Ectodermal cell (in vitro differentiated cells): ENCODE measurements at regions not wholly inside any gene's neighbourhood (a gene's known extent, or its start where the extent isn't known, plus 50 kb on each side); places are given as distances from the start of the nearest gene placed in this dataset.
"Not testable (repeated sequence)": the region's sequence is repeated elsewhere in the genome, so short reads cannot be mapped to it uniquely, and the experiment has no call there.

Experiments
- H3K27ac ChIP-seq: 2 replicates; pipeline ENCODE4 v1.7.0; 2013; ENCODE audit warnings: mild to moderate bottlenecking, low read depth, low read length; ENCODE audit not compliant: insufficient read depth, poor library complexity, severe bottlenecking
- H3K27me3 ChIP-seq: 2 replicates; pipeline ENCODE4 v1.7.0; 2013; ENCODE audit warnings: mild to moderate bottlenecking, low read length; ENCODE audit not compliant: insufficient read depth, control insufficient read depth, poor library complexity, severe bottlenecking
- H3K36me3 ChIP-seq: one replicate; pipeline ENCODE4 v1.7.0; 2013; ENCODE audit warnings: low read length; ENCODE audit not compliant: control insufficient read depth, insufficient read depth
- H3K4me1 ChIP-seq: one replicate; pipeline ENCODE4 v1.7.0; 2013; ENCODE audit warnings: low read length; ENCODE audit not compliant: control insufficient read depth, insufficient read depth
- H3K4me3 ChIP-seq: 2 replicates; pipeline ENCODE4 v1.7.0; 2013; ENCODE audit warnings: low read depth, low read length, control low read depth; ENCODE audit not compliant: insufficient read depth
- H3K9me3 ChIP-seq: 2 replicates; pipeline ENCODE4 v1.7.0; 2013; ENCODE audit warnings: mild to moderate bottlenecking, low read length, moderate library complexity; ENCODE audit not compliant: control insufficient read depth
- WGBS, 2 experiments: methylation state at CpG; one replicate each; pipeline ENCODE4 v1.1.7; 2013; ENCODE audit warnings: missing lambda C conversion rate in 2 of 2; 5-methylcytosine and 5-hydroxymethylcytosine counted together

- WGBS, 2 experiments = 78 to 91% methylated on average over 3 to 4 of the region's 4 CpGs
- Histone ChIP-seq H3K36me3 (no peaks in the 10 kb centered on the region), H3K4me1 (no peaks in the 10 kb centered on the region), H3K27me3 (no peaks in the 10 kb centered on the region), H3K4me3 (no peak overlapping the region), H3K27ac (no peak overlapping the region), H3K9me3 (no peaks in the 10 kb centered on the region)
Measured at GRCh38 chr2:11949732-11950523, 203.5 kb downstream of the LPIN1 start.

- H3K27me3 ChIP-seq = no peaks in the 10 kb centered on the region
- no peaks in the 10 kb centered on the region for H3K4me1 ChIP-seq
- H3K9me3 ChIP-seq = no peaks in the 10 kb centered on the region
- H3K36me3 ChIP-seq = no peaks in the 10 kb centered on the region
- no peak overlapping the region for H3K4me3 ChIP-seq
- 80 to 96% methylated on average over 1 to 2 of the region's 2 CpGs for WGBS, 2 experiments
- H3K27ac ChIP-seq = no peak overlapping the region
Measured at GRCh38 chr2:11950896-11951295, 204.5 kb downstream of the LPIN1 start.

GRCh38 chr2:11951492-11951891 is 205.1 kb downstream of the LPIN1 start:
- H3K27ac ChIP-seq, H3K27me3 ChIP-seq, H3K4me3 ChIP-seq, H3K9me3 ChIP-seq, H3K4me1 ChIP-seq, H3K36me3 ChIP-seq: not testable (repeated sequence)
- 79 to 82% methylated on average over 5 to 6 of the region's 6 CpGs for WGBS, 2 experiments

GRCh38 chr2:11953258-11953657 is 206.8 kb downstream of the LPIN1 start:
- WGBS, 2 experiments = 93 to 97% methylated on average over 3 of the region's 3 CpGs
- Histone ChIP-seq H3K27ac (no peak overlapping the region), H3K4me1 (no peaks in the 10 kb centered on the region), H3K9me3 (no peaks in the 10 kb centered on the region), H3K4me3 (no peak overlapping the region), H3K27me3 (no peaks in the 10 kb centered on the region), H3K36me3 (no peaks in the 10 kb centered on the region)

GRCh38 chr2:11955314-11955713 is 208.9 kb downstream of the LPIN1 start:
- WGBS, 2 experiments = 94 to 96% methylated on average over 2 of the region's 2 CpGs
- H3K4me3 ChIP-seq = no peak overlapping the region
- H3K4me1 ChIP-seq = no peaks in the 10 kb centered on the region
- no peaks in the 10 kb centered on the region for H3K27me3 ChIP-seq
- H3K36me3 ChIP-seq = no peaks in the 10 kb centered on the region
- H3K27ac ChIP-seq = no peak overlapping the region
- no peaks in the 10 kb centered on the region for H3K9me3 ChIP-seq

GRCh38 chr2:11955884-11956291 is 209.5 kb downstream of the LPIN1 start:
- no peaks in the 10 kb centered on the region for H3K27me3 ChIP-seq
- H3K36me3 ChIP-seq = no peaks in the 10 kb centered on the region
- no peak overlapping the region for H3K27ac ChIP-seq
- no peaks in the 10 kb centered on the region for H3K9me3 ChIP-seq
- no peaks in the 10 kb centered on the region for H3K4me1 ChIP-seq
- WGBS, 2 experiments = 93% methylated on average over 9 of the region's 9 CpGs
- no peak overlapping the region for H3K4me3 ChIP-seq

GRCh38 chr2:11962707-11963328 is 216.4 kb downstream of the LPIN1 start:
- 92% methylated on average over 10 of the region's 10 CpGs for WGBS, 2 experiments
- H3K9me3 ChIP-seq = no peaks in the 10 kb centered on the region
- H3K36me3 ChIP-seq = no peaks in the 10 kb centered on the region
- no peaks in the 10 kb centered on the region for H3K27me3 ChIP-seq
- no peak overlapping the region for H3K4me3 ChIP-seq
- H3K27ac ChIP-seq = no peak overlapping the region
- H3K4me1 ChIP-seq = no peaks in the 10 kb centered on the region

- H3K4me1 ChIP-seq = no peaks in the 10 kb centered on the region
- whole genome bisulfite sequencing, 2 experiments = 95 to 100% methylated on average over 1 of the region's 1 CpG
Measured at GRCh38 chr2:11963966-11964365, 217.5 kb downstream of the LPIN1 start.

GRCh38 chr2:11967946-11968465 is 221.6 kb downstream of the LPIN1 start:
- H3K4me3 ChIP-seq = no peak overlapping the region
- H3K27me3 ChIP-seq = no peaks in the 10 kb centered on the region
- H3K36me3 ChIP-seq = no peaks in the 10 kb centered on the region
- H3K27ac ChIP-seq = no peak overlapping the region
- 87 to 91% methylated on average over 7 of the region's 7 CpGs for WGBS, 2 experiments
- H3K9me3 ChIP-seq = no peaks in the 10 kb centered on the region
- no peaks in the 10 kb centered on the region for H3K4me1 ChIP-seq

More at GRCh38 chr2:11963966-11964365, 217.5 kb downstream of the LPIN1 start:
- Histone ChIP-seq H3K27me3 (no peaks in the 10 kb centered on the region), H3K9me3 (no peaks in the 10 kb centered on the region), H3K27ac (no peak overlapping the region), H3K4me3 (no peak overlapping the region), H3K36me3 (no peaks in the 10 kb centered on the region)

- Histone ChIP-seq H3K27ac (no peak overlapping the region), H3K9me3 (no peaks in the 10 kb centered on the region), H3K36me3 (no peaks in the 10 kb centered on the region), H3K4me3 (no peak overlapping the region), H3K4me1 (no peaks in the 10 kb centered on the region), H3K27me3 (no peaks in the 10 kb centered on the region)
- 95 to 97% methylated on average over 5 of the region's 5 CpGs for WGBS, 2 experiments
Measured at GRCh38 chr2:11968521-11968920, 222.1 kb downstream of the LPIN1 start.
